ENCODE measurements at regions not wholly inside any gene's neighbourhood (a gene's known extent, or its start where the extent isn't known, plus 50 kb on each side); places are given as distances from the start of the nearest gene placed in this dataset.

DNA sequence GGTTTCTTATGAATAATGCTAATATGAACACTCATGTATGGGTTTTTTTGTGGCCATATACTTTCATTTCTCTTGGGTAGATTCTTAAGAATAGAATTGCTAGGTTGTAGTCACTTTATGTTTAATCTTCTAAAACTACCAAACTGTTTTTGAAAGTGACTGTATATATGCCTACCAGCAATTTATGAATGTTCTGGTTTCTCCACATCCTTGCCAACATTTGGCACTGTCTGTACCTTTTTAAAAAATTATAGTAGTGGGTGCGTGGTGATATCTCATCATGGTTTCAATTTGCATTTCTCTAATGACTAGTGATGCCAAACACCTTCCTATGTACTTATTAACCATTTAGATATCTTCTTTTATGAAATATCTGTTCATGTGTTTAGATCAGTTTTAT lies 110.6 kb upstream of the RIOK3 start:
- no peaks in the 10 kb centered on the region for H3K27me3 ChIP-seq (replicated peaks; ENCODE audit: control insufficient read depth, insufficient read depth, low read length)
- Mint-ChIP-seq H3K36me3 (ENCODE audit: insufficient read depth, unreplicated experiment) (no peaks in the 10 kb centered on the region), H3K9me3 (ENCODE audit: unreplicated experiment) (no peaks in the 10 kb centered on the region), H3K4me1 (ENCODE audit: low read depth, unreplicated experiment) (no peaks in the 10 kb centered on the region), H3K4me3 (ENCODE audit: unreplicated experiment) (no peak overlapping the region), H3K27ac (ENCODE audit: unreplicated experiment) (no peak overlapping the region), H3K27me3 (ENCODE audit: insufficient read depth, unreplicated experiment) (no peaks in the 10 kb centered on the region)
- no peaks in the 10 kb centered on the region for H3K36me3 ChIP-seq (ENCODE audit: control insufficient read depth, insufficient read depth, low read length)
- POLR2A ChIA-PET = no interaction called here
- TF ChIP-seq, protein P1, sequence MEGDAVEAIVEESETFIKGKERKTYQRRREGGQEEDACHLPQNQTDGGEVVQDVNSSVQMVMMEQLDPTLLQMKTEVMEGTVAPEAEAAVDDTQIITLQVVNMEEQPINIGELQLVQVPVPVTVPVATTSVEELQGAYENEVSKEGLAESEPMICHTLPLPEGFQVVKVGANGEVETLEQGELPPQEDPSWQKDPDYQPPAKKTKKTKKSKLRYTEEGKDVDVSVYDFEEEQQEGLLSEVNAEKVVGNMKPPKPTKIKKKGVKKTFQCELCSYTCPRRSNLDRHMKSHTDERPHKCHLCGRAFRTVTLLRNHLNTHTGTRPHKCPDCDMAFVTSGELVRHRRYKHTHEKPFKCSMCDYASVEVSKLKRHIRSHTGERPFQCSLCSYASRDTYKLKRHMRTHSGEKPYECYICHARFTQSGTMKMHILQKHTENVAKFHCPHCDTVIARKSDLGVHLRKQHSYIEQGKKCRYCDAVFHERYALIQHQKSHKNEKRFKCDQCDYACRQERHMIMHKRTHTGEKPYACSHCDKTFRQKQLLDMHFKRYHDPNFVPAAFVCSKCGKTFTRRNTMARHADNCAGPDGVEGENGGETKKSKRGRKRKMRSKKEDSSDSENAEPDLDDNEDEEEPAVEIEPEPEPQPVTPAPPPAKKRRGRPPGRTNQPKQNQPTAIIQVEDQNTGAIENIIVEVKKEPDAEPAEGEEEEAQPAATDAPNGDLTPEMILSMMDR (IDR thresholded peaks at IDR 0.05; ENCODE audit: insufficient read depth in 1 of 2, low read depth in 1 of 2, low read length in 1 of 2, severe bottlenecking in 1 of 2, unreplicated experiment in 1 of 2) = no peak
- H3K4me1 ChIP-seq = no peaks in the 10 kb centered on the region
- H3K9me3 ChIP-seq = no peaks in the 10 kb centered on the region
- no TSS peak for BruUV-seq (replicated peaks)
- no peak overlapping the region for H3K4me3 ChIP-seq (ENCODE audit: low read depth, low read length)
- CTCF ChIA-PET = no interaction called here
- no peak for DNase-seq
- intact Hi-C loops (cut with micrococcal nuclease; ENCODE audit: unreplicated experiment) = no loop called here

DNA sequence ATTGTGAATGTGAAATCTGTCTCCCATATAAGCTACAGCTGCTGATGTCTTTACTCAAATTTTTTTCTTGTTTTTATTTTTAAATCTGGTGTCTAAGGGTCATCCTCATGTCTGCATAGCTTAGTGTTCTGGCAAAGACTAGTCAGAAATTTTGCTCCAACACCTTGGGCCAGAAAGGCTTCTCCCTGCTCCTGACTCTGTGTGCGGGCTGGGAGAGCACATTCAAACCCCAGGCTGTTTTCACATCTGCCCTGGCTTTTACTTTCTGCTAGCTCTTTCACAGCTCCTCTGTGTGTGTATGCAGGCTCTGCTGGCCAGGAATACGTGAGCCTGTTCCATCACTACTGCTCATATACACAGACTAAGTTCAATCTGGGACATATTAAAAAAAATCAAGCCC lies 102.9 kb upstream of the RIOK3 start:
- intact Hi-C loops (cut with micrococcal nuclease; ENCODE audit: unreplicated experiment) = no loop called here
- CTCF ChIA-PET = no interaction called here
- BruUV-seq (replicated peaks) = no TSS peak

DNA sequence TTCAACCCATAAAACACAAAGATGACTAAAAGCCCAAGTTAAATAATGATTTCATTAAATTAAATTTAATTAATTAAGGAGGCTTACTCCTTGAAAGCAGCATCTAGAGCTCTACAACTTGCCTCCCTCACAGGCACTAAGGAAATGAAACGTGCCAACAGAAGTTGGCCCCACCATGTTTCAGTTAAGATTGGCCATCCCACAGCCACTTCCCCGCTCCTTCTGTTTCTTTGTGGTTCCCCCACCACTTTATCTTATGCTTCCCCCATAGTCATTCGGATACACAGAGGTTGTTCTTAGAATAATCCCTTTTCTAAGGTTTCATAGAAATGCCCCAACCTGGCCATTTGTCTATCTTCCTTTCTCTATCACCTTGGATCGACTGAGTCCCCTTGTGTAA lies 101.6 kb upstream of the RIOK3 start:
- H3K9me3 ChIP-seq = no peaks in the 10 kb centered on the region
- peaks cover 4% of the 10 kb centered on the region for H3K4me1 ChIP-seq
- no peaks in the 10 kb centered on the region for H3K36me3 ChIP-seq (ENCODE audit: control insufficient read depth, insufficient read depth, low read length)
- intact Hi-C loops (cut with micrococcal nuclease; ENCODE audit: unreplicated experiment) = no loop called here
- H3K27me3 ChIP-seq (replicated peaks; ENCODE audit: control insufficient read depth, insufficient read depth, low read length) = no peaks in the 10 kb centered on the region
- Mint-ChIP-seq H3K4me3 (ENCODE audit: unreplicated experiment) (no peak overlapping the region), H3K9me3 (ENCODE audit: unreplicated experiment) (no peaks in the 10 kb centered on the region), H3K27me3 (ENCODE audit: insufficient read depth, unreplicated experiment) (no peaks in the 10 kb centered on the region), H3K36me3 (ENCODE audit: insufficient read depth, unreplicated experiment) (no peaks in the 10 kb centered on the region), H3K4me1 (ENCODE audit: low read depth, unreplicated experiment) (no peaks in the 10 kb centered on the region), H3K27ac (ENCODE audit: unreplicated experiment) (no peak overlapping the region)
- ChIA-PET CTCF (interaction anchor here (0.5 kb wide), 1 partner anchor 96 kb away, joined by 3 read pairs; no protein-coding TSS in a partner anchor), POLR2A (no interaction called here)
- TF ChIP-seq, protein P1 (IDR thresholded peaks at IDR 0.05; ENCODE audit: insufficient read depth in 1 of 2, low read depth in 1 of 2, low read length in 1 of 2, severe bottlenecking in 1 of 2, unreplicated experiment in 1 of 2) = no peak
- no peak overlapping the region for H3K4me3 ChIP-seq (ENCODE audit: low read depth, low read length)
- BruUV-seq (replicated peaks) = no TSS peak
- no peak for DNase-seq

More for the DNA sequence above, 102.9 kb upstream of the RIOK3 start:
- Mint-ChIP-seq H3K4me3 (ENCODE audit: unreplicated experiment) (no peak overlapping the region), H3K27ac (ENCODE audit: unreplicated experiment) (no peak overlapping the region), H3K4me1 (ENCODE audit: low read depth, unreplicated experiment) (no peaks in the 10 kb centered on the region), H3K27me3 (ENCODE audit: insufficient read depth, unreplicated experiment) (no peaks in the 10 kb centered on the region), H3K9me3 (ENCODE audit: unreplicated experiment) (no peaks in the 10 kb centered on the region), H3K36me3 (ENCODE audit: insufficient read depth, unreplicated experiment) (no peaks in the 10 kb centered on the region)
- DNase-seq = no peak
- H3K9me3 ChIP-seq = no peaks in the 10 kb centered on the region
- no peaks in the 10 kb centered on the region for H3K27me3 ChIP-seq (replicated peaks; ENCODE audit: control insufficient read depth, insufficient read depth, low read length)
- POLR2A ChIA-PET = no interaction called here
- H3K4me1 ChIP-seq = no peaks in the 10 kb centered on the region
- H3K4me3 ChIP-seq (ENCODE audit: low read depth, low read length) = no peak overlapping the region
- H3K36me3 ChIP-seq (ENCODE audit: control insufficient read depth, insufficient read depth, low read length) = no peaks in the 10 kb centered on the region
- TF ChIP-seq, protein P1 (IDR thresholded peaks at IDR 0.05; ENCODE audit: insufficient read depth in 1 of 2, low read depth in 1 of 2, low read length in 1 of 2, severe bottlenecking in 1 of 2, unreplicated experiment in 1 of 2) = no peak

Measured in Caco-2 (cell line).